ENCODE measurements at regions not wholly inside any gene's neighbourhood (a gene's known extent, or its start where the extent isn't known, plus 50 kb on each side); places are given as distances from the start of the nearest gene placed in this dataset.

GRCh38 chr1:79499541-79499940 is 493.0 kb upstream of the ADGRL4 start:
- Histone ChIP-seq H2BK12ac (ENCODE audit: low read depth, low read length) (no peak overlapping the region), H2BK15ac (ENCODE audit: low read length) (no peak overlapping the region), H2BK5ac (ENCODE audit: low read depth, low read length) (no peak overlapping the region; the same call in 1 of the 2 replicates), H3K9me3 (ENCODE audit: insufficient read depth in 2 of 2, low read depth in 1 of 2, low read length in 1 of 2) (no peaks in the 10 kb centered on the region), H4K5ac (ENCODE audit: insufficient read length, low read depth, low read length) (no peak overlapping the region), H3K18ac (ENCODE audit: extremely low read depth, low read length) (no peak overlapping the region), H3K4ac (replicated peaks; ENCODE audit: insufficient read length, low read depth, low read length) (no peak overlapping the region), H4K8ac (ENCODE audit: extremely low read depth, insufficient read depth, low read length) (no peak overlapping the region), H3K56ac (replicated peaks; ENCODE audit: insufficient read length, low read depth, low read length) (no peak overlapping the region), H3K23ac (ENCODE audit: insufficient read length) (no peak overlapping the region), H3K23me2 (ENCODE audit: low read depth, low read length) (no peaks in the 10 kb centered on the region), H3K4me3 (ENCODE audit: extremely low read depth in 1 of 4, insufficient read depth in 2 of 4, low read depth in 3 of 4, low read length in 4 of 4) (no peak overlapping the region), H3K27ac (ENCODE audit: low read depth, low read length) (no peak overlapping the region), H2AK5ac (ENCODE audit: low read depth, low read length) (no peak overlapping the region), H2AFZ (ENCODE audit: low read length) (no peak overlapping the region), H3K4me2 (ENCODE audit: insufficient read depth in 1 of 2, low read depth in 2 of 2, low read length in 2 of 2) (no peak overlapping the region), H4K91ac (replicated peaks; ENCODE audit: insufficient read length, low read length) (no peak overlapping the region), H4K20me1 (replicated peaks in 1 of 2; ENCODE audit: control insufficient read depth in 1 of 2, insufficient read depth in 2 of 2, low read length in 2 of 2) (no peaks in the 10 kb centered on the region), H3K79me1 (ENCODE audit: low read depth, low read length) (no peaks in the 10 kb centered on the region), H3K27me3 (replicated peaks in 1 of 4; ENCODE audit: control insufficient read depth in 3 of 4, extremely low read depth in 1 of 4, insufficient read depth in 3 of 4, low read length in 3 of 4) (no peaks in the 10 kb centered on the region), H3K14ac (ENCODE audit: insufficient read length) (no peak overlapping the region), H2BK20ac (ENCODE audit: low read length) (no peak overlapping the region), H3K79me2 (ENCODE audit: control insufficient read depth in 1 of 2, insufficient read depth in 2 of 2, low read length in 2 of 2) (no peaks in the 10 kb centered on the region), H3K9ac (replicated peaks in 1 of 4; ENCODE audit: extremely low read depth in 1 of 4, low read depth in 3 of 4, low read length in 3 of 4) (no peak overlapping the region), H3K36me3 (ENCODE audit: control insufficient read depth in 2 of 4, insufficient read depth in 4 of 4, low read length in 3 of 4) (no peaks in the 10 kb centered on the region), H3K4me1 (replicated peaks in 1 of 4; ENCODE audit: control insufficient read depth in 3 of 4, insufficient read depth in 4 of 4, low read length in 3 of 4) (no peaks in the 10 kb centered on the region), H2BK120ac (replicated peaks; ENCODE audit: low read depth, low read length) (no peak overlapping the region)
- TF ChIP-seq MAX (IDR thresholded peaks at IDR 0.05): no peak
- no peak for TF ChIP-seq ASH2L (IDR thresholded peaks at IDR 0.05; ENCODE audit: low read length)
- no peak for TF ChIP-seq JUND (IDR thresholded peaks at IDR 0.05; ENCODE audit: low read length)
- TF ChIP-seq CBX8 (IDR thresholded peaks at IDR 0.05; ENCODE audit: borderline replicate concordance, low read depth, low read length): no peak
- no peak for TF ChIP-seq SRF (IDR thresholded peaks at IDR 0.05; ENCODE audit: low read depth, low read length)
- TF ChIP-seq TAF1 (IDR thresholded peaks at IDR 0.05; ENCODE audit: low read depth, low read length): no peak
- TF ChIP-seq NANOG (IDR thresholded peaks at IDR 0.05; ENCODE audit: insufficient read depth, low read depth, low read length, poor library complexity, severe bottlenecking): no peak
- TF ChIP-seq KDM1A (IDR thresholded peaks at IDR 0.05; ENCODE audit: borderline replicate concordance, low read length): no peak
- no peak for TF ChIP-seq E2F6 (IDR thresholded peaks at IDR 0.05)
- no peak for TF ChIP-seq KDM4A (IDR thresholded peaks at IDR 0.05; ENCODE audit: low read depth, low read length, severe bottlenecking)
- no peak for TF ChIP-seq SAP30 (IDR thresholded peaks at IDR 0.05; ENCODE audit: insufficient read depth, insufficient replicate concordance, low read length)
- TF ChIP-seq SP2 (IDR thresholded peaks at IDR 0.05; ENCODE audit: low read length): no peak
- no peak for TF ChIP-seq GTF2F1 (IDR thresholded peaks at IDR 0.05; ENCODE audit: borderline replicate concordance, low read depth, low read length)
- no peak for TF ChIP-seq CHD1 (IDR thresholded peaks at IDR 0.05; ENCODE audit: low read depth, low read length)
- TF ChIP-seq BCL11A (IDR thresholded peaks at IDR 0.05; ENCODE audit: low read depth in 2 of 2, low read length in 2 of 2): no peak
- DNase-seq (ENCODE audit: low read depth in 1 of 2, low spot score in 2 of 2): no peak
- FAIRE-seq: no peak
- ChIA-PET CTCF (ENCODE audit: partially characterized antibody) (no interaction called here), POLR2A (ENCODE audit: partially characterized antibody) (no interaction called here)
- 80% methylated on average over 1 of the region's 1 CpG; no CpG with 5 or more reads in 1 of the 2 experiments for WGBS, 2 experiments (ENCODE audit: extremely low coverage in 1 of 2, insufficient coverage in 1 of 2, insufficient read length in 1 of 2, insufficient replicate concordance in 2 of 2, low coverage in 1 of 2, low lambda C conversion rate in 2 of 2, missing lambda C conversion rate in 1 of 2)

Measured in H1 (cell line).